H1 (cell line): ENCODE measurements at regions not wholly inside any gene's neighbourhood (a gene's known extent, or its start where the extent isn't known, plus 50 kb on each side); places are given as distances from the start of the nearest gene placed in this dataset.

Experiments used
- EZH2 ChIP-seq: fragments of 200-600 bp; sonication (generic); IDR thresholded peaks from 2 replicates; pipeline ENCODE4 v1.7.1; 2012; ENCODE audit warnings: low read depth, mild to moderate bottlenecking, moderate library complexity, low read length, inconsistent platforms; ENCODE audit not compliant: severe bottlenecking
- FOSL1 ChIP-seq: IDR thresholded peaks from 2 replicates; pipeline ENCODE4 v1.6.1; 2011; ENCODE audit warnings: mild to moderate bottlenecking, low read depth, low read length, moderate library complexity; ENCODE audit not compliant: insufficient read depth
- JUN ChIP-seq: IDR thresholded peaks from 2 replicates; pipeline ENCODE4 v1.6.1; 2011; ENCODE audit warnings: low read depth, mild to moderate bottlenecking, improper control_type of control experiment, low read length
- KDM1A ChIP-seq: fragments of 200-600, 300-600 bp; sonication (generic); IDR thresholded peaks from 2 replicates; pipeline ENCODE4 v1.7.1; 2016; ENCODE audit warnings: mild to moderate bottlenecking, low read length, borderline replicate concordance
- POLR2A ChIP-seq, 2 experiments: IDR thresholded peaks; 1 replicate in 1 of 2; 2 replicates in 1 of 2; pipeline ENCODE4 v1.6.1; 2011; ENCODE audit warnings: low read depth in 2 of 2, low read length in 2 of 2, mild to moderate bottlenecking in 2 of 2; ENCODE audit errors: control extremely low read depth in 1 of 2
- RFX5 ChIP-seq: IDR thresholded peaks from 2 replicates; pipeline ENCODE4 v1.6.1; 2011; ENCODE audit warnings: low read depth, low read length, improper control_type of control experiment, borderline replicate concordance
- SP4 ChIP-seq: IDR thresholded peaks from 2 replicates; pipeline ENCODE4 v1.6.1; 2012; ENCODE audit warnings: low read length, inconsistent platforms
- TF ChIP-seq, protein P1 (sequence below), 3 experiments: IDR thresholded peaks; 1 replicate in 2 of 3; 2 replicates in 1 of 3; pipeline versions ENCODE4 v1.5.1 to v1.6.1; 2011; ENCODE audit warnings: low read length in 3 of 3, mild to moderate bottlenecking in 3 of 3, inconsistent platforms in 2 of 3, low read depth in 1 of 3, moderate library complexity in 1 of 3; ENCODE audit not compliant: insufficient read depth in 1 of 3; ENCODE audit errors: control extremely low read depth in 1 of 3
- TF ChIP-seq, protein P2 (sequence below): IDR thresholded peaks from 2 replicates; pipeline ENCODE4 v1.6.1; 2011; ENCODE audit warnings: low read depth, mild to moderate bottlenecking, low read length; ENCODE audit not compliant: insufficient read depth
- TF ChIP-seq, protein P3 (sequence below): fragments of 300-600 bp; sonication (generic); IDR thresholded peaks from 2 replicates; pipeline ENCODE4 v1.7.1; 2012; ENCODE audit warnings: low read length, moderate library complexity, mild to moderate bottlenecking, inconsistent platforms; ENCODE audit not compliant: insufficient replicate concordance

DNA sequence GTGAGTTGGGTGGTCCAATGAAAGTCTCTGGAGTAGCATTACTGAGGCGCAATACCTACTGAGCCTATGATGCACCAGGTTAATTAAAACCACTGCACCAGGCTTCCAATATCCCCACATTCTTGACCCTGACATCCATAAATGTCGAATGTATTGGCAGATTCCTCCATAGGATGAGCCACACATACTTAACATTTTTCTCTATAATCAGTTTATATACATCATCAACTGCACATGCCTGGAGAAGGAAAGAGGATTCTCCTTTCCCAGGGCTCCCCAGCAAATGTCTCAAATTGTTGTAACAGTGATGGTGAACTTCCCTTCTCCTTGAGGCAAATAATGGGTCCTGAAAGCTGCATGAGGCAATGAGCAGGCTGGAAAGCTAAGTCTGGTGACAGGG lies 82.3 kb upstream of the LPP start:
- TF ChIP-seq, protein P1, sequence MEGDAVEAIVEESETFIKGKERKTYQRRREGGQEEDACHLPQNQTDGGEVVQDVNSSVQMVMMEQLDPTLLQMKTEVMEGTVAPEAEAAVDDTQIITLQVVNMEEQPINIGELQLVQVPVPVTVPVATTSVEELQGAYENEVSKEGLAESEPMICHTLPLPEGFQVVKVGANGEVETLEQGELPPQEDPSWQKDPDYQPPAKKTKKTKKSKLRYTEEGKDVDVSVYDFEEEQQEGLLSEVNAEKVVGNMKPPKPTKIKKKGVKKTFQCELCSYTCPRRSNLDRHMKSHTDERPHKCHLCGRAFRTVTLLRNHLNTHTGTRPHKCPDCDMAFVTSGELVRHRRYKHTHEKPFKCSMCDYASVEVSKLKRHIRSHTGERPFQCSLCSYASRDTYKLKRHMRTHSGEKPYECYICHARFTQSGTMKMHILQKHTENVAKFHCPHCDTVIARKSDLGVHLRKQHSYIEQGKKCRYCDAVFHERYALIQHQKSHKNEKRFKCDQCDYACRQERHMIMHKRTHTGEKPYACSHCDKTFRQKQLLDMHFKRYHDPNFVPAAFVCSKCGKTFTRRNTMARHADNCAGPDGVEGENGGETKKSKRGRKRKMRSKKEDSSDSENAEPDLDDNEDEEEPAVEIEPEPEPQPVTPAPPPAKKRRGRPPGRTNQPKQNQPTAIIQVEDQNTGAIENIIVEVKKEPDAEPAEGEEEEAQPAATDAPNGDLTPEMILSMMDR (IDR thresholded peaks at IDR 0.05; ENCODE audit: control extremely low read depth in 1 of 3, insufficient read depth in 1 of 3, low read depth in 1 of 3, low read length in 3 of 3): no peak
- TF ChIP-seq, protein P2, sequence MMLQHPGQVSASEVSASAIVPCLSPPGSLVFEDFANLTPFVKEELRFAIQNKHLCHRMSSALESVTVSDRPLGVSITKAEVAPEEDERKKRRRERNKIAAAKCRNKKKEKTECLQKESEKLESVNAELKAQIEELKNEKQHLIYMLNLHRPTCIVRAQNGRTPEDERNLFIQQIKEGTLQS: no peak
- no peak for TF ChIP-seq RFX5
- TF ChIP-seq EZH2: no peak
- TF ChIP-seq, protein P3, sequence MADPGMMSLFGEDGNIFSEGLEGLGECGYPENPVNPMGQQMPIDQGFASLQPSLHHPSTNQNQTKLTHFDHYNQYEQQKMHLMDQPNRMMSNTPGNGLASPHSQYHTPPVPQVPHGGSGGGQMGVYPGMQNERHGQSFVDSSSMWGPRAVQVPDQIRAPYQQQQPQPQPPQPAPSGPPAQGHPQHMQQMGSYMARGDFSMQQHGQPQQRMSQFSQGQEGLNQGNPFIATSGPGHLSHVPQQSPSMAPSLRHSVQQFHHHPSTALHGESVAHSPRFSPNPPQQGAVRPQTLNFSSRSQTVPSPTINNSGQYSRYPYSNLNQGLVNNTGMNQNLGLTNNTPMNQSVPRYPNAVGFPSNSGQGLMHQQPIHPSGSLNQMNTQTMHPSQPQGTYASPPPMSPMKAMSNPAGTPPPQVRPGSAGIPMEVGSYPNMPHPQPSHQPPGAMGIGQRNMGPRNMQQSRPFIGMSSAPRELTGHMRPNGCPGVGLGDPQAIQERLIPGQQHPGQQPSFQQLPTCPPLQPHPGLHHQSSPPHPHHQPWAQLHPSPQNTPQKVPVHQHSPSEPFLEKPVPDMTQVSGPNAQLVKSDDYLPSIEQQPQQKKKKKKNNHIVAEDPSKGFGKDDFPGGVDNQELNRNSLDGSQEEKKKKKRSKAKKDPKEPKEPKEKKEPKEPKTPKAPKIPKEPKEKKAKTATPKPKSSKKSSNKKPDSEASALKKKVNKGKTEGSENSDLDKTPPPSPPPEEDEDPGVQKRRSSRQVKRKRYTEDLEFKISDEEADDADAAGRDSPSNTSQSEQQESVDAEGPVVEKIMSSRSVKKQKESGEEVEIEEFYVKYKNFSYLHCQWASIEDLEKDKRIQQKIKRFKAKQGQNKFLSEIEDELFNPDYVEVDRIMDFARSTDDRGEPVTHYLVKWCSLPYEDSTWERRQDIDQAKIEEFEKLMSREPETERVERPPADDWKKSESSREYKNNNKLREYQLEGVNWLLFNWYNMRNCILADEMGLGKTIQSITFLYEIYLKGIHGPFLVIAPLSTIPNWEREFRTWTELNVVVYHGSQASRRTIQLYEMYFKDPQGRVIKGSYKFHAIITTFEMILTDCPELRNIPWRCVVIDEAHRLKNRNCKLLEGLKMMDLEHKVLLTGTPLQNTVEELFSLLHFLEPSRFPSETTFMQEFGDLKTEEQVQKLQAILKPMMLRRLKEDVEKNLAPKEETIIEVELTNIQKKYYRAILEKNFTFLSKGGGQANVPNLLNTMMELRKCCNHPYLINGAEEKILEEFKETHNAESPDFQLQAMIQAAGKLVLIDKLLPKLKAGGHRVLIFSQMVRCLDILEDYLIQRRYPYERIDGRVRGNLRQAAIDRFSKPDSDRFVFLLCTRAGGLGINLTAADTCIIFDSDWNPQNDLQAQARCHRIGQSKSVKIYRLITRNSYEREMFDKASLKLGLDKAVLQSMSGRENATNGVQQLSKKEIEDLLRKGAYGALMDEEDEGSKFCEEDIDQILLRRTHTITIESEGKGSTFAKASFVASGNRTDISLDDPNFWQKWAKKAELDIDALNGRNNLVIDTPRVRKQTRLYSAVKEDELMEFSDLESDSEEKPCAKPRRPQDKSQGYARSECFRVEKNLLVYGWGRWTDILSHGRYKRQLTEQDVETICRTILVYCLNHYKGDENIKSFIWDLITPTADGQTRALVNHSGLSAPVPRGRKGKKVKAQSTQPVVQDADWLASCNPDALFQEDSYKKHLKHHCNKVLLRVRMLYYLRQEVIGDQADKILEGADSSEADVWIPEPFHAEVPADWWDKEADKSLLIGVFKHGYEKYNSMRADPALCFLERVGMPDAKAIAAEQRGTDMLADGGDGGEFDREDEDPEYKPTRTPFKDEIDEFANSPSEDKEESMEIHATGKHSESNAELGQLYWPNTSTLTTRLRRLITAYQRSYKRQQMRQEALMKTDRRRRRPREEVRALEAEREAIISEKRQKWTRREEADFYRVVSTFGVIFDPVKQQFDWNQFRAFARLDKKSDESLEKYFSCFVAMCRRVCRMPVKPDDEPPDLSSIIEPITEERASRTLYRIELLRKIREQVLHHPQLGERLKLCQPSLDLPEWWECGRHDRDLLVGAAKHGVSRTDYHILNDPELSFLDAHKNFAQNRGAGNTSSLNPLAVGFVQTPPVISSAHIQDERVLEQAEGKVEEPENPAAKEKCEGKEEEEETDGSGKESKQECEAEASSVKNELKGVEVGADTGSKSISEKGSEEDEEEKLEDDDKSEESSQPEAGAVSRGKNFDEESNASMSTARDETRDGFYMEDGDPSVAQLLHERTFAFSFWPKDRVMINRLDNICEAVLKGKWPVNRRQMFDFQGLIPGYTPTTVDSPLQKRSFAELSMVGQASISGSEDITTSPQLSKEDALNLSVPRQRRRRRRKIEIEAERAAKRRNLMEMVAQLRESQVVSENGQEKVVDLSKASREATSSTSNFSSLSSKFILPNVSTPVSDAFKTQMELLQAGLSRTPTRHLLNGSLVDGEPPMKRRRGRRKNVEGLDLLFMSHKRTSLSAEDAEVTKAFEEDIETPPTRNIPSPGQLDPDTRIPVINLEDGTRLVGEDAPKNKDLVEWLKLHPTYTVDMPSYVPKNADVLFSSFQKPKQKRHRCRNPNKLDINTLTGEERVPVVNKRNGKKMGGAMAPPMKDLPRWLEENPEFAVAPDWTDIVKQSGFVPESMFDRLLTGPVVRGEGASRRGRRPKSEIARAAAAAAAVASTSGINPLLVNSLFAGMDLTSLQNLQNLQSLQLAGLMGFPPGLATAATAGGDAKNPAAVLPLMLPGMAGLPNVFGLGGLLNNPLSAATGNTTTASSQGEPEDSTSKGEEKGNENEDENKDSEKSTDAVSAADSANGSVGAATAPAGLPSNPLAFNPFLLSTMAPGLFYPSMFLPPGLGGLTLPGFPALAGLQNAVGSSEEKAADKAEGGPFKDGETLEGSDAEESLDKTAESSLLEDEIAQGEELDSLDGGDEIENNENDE: no peak
- no peak for TF ChIP-seq POLR2A (IDR thresholded peaks at IDR 0.05; ENCODE audit: control extremely low read depth in 1 of 2, low read depth in 2 of 2, low read length in 2 of 2)
- no peak for TF ChIP-seq KDM1A
- no peak for TF ChIP-seq JUN
- TF ChIP-seq FOSL1: no peak
- no peak for TF ChIP-seq SP4
